ENCODE measurements at regions not wholly inside any gene's neighbourhood (a gene's known extent, or its start where the extent isn't known, plus 50 kb on each side); places are given as distances from the start of the nearest gene placed in this dataset.

GRCh38 chrX:1784773-1785172 is 169.9 kb downstream of the ASMT start:
- no peak for TF ChIP-seq CTCF (IDR thresholded peaks at IDR 0.05)
- no peak for TF ChIP-seq POLR2A (IDR thresholded peaks at IDR 0.05)
- H3K27me3 ChIP-seq: no peaks in the 10 kb centered on the region
- no peaks in the 10 kb centered on the region for H3K4me1 ChIP-seq
- ATAC-seq (no peak), DNase-seq (no peak)
- no peaks in the 10 kb centered on the region for H3K36me3 ChIP-seq
- WGBS (ENCODE audit: insufficient coverage, low coverage, low lambda C conversion rate, missing lambda C conversion rate): 60% methylated on average over 3 of the region's 3 CpGs
- no peak overlapping the region for H3K4me3 ChIP-seq
- H3K27ac ChIP-seq: no peak overlapping the region
- no peaks in the 10 kb centered on the region for H3K9me3 ChIP-seq
- intact Hi-C loops (cut with DNase I): no loop called here

DNA sequence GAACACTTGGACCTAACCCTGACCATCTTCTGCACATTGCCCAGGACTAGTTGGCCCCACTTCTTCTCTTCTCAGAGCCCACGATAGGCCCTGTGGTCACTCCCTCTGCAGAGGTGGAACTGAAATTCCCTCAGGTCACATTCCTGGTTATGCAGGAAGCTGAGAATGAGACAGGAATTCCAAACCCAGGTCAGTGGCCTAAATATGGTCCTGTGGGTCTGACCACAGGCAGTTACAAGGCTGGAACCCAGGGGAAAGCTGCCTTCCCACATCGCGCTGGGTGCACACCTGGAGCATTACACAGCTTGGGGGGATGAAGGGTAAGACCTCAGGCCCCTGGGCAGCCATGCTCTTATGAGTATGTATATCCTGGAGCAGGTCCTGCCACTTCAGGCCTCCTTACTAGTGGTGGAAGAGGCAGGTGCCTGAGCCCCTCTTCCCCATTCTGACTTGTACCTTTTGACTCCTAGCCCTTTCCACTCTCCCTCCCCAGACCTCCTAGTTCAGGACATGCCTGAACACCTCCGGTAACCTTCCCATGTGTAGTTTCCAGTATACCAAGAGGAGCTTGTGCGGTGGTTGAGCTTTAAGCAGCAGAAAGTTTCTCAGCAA is 173.5 kb downstream of the ASMT start:
- intact Hi-C loops (cut with DNase I): no loop called here
- no peaks in the 10 kb centered on the region for H3K36me3 ChIP-seq
- ATAC-seq (no peak), DNase-seq (no peak)
- H3K9me3 ChIP-seq: no peaks in the 10 kb centered on the region
- TF ChIP-seq POLR2A (IDR thresholded peaks at IDR 0.05) (no peak), CTCF (IDR thresholded peaks at IDR 0.05) (no peak)
- 70% methylated on average over 2 of the region's 5 CpGs for WGBS (ENCODE audit: insufficient coverage, low coverage, low lambda C conversion rate, missing lambda C conversion rate)
- no peak overlapping the region for H3K27ac ChIP-seq
- H3K4me1 ChIP-seq: no peaks in the 10 kb centered on the region
- H3K4me3 ChIP-seq: no peak overlapping the region
- H3K27me3 ChIP-seq: no peaks in the 10 kb centered on the region

DNA sequence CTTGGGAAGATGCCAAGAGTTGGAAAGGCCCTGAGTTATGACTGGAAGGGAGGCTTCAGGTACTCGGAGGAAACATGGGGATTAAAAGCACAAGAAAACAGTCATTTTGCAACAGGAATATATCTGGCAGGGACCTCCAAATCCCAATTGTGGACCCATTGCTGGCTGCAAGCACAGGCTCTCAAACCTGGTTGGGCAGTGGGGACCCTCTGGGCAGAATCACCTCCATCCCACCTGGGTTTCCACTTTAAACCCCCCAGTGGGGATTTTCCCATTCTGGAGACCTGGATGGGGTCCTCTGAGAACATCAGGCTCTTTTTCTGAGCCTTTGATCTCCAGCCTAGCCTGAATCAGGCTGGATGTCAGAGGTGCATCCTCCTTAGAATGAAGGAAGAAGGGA is 177.8 kb downstream of the ASMT start:
- no peak for TF ChIP-seq POLR2A (IDR thresholded peaks at IDR 0.05)
- no peak overlapping the region for H3K27ac ChIP-seq
- no peaks in the 10 kb centered on the region for H3K9me3 ChIP-seq
- no peaks in the 10 kb centered on the region for H3K27me3 ChIP-seq
- no peak for DNase-seq
- no peak overlapping the region for H3K4me3 ChIP-seq
- no peak for ATAC-seq
- 40% methylated on average over 1 of the region's 1 CpG for WGBS (ENCODE audit: insufficient coverage, low coverage, low lambda C conversion rate, missing lambda C conversion rate)
- H3K4me1 ChIP-seq: no peaks in the 10 kb centered on the region
- H3K36me3 ChIP-seq: no peaks in the 10 kb centered on the region
- intact Hi-C loops (cut with DNase I): no loop called here

DNA sequence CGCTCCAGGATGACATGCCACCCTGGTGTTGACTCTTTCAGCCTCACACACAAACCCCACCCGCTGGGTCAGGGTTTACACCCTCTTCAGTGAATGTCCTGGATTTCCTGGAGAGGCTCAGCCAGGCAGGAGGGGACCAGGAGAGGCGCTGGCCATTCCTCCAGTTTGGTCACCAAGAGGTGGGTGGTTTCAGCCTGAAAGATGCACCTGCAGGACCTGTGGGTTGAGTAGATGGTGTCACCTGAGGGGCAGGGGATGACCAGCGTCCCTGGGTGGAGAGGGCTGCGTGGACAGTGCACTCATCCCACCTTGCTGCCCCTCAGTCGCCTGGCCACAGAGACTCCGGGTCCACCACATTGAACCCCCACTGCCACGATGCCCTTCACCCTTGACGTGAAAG is 179.7 kb downstream of the ASMT start:
- H3K27me3 ChIP-seq: no peaks in the 10 kb centered on the region
- no peak overlapping the region for H3K27ac ChIP-seq
- no peak overlapping the region for H3K4me3 ChIP-seq
- DNase-seq: no peak
- intact Hi-C loops (cut with DNase I): no loop called here
- H3K4me1 ChIP-seq: no peaks in the 10 kb centered on the region
- H3K9me3 ChIP-seq: no peaks in the 10 kb centered on the region
- WGBS (ENCODE audit: insufficient coverage, low coverage, low lambda C conversion rate, missing lambda C conversion rate): no CpG with 5 or more reads among the region's 9 CpGs
- no peak for TF ChIP-seq CTCF (IDR thresholded peaks at IDR 0.05)
- no peak for TF ChIP-seq POLR2A (IDR thresholded peaks at IDR 0.05)
- H3K36me3 ChIP-seq: no peaks in the 10 kb centered on the region
- ATAC-seq: no peak

- Histone ChIP-seq H3K9me3 (no peaks in the 10 kb centered on the region), H3K4me3 (no peak overlapping the region), H3K36me3 (no peaks in the 10 kb centered on the region), H3K4me1 (no peaks in the 10 kb centered on the region), H3K27me3 (no peaks in the 10 kb centered on the region), H3K27ac (no peak overlapping the region)
- WGBS (ENCODE audit: insufficient coverage, low coverage, low lambda C conversion rate, missing lambda C conversion rate): 69% methylated on average over 6 of the region's 6 CpGs
- TF ChIP-seq CTCF (IDR thresholded peaks at IDR 0.05) (no peak), POLR2A (IDR thresholded peaks at IDR 0.05) (no peak)
- DNase-seq (no peak), ATAC-seq (no peak)
- intact Hi-C loops (cut with DNase I): no loop called here
These were observed 188.1 kb downstream of the ASMT start for GRCh38 chrX:1802912-1803311.
